ENCODE measurements at regions not wholly inside any gene's neighbourhood (a gene's known extent, or its start where the extent isn't known, plus 50 kb on each side); places are given as distances from the start of the nearest gene placed in this dataset.

- POLR2A ChIA-PET: no interaction called here
- ATAC-seq: peak; percentile 78
- Mint-ChIP-seq H3K27me3 (ENCODE audit: low read depth) (no peaks in the 10 kb centered on the region), H3K4me1 (peaks cover 3% of the 10 kb centered on the region), H3K4me3 (no peak overlapping the region), H3K36me3 (no peaks in the 10 kb centered on the region), H3K9me3 (no peaks in the 10 kb centered on the region), H3K27ac (no peak overlapping the region; the same call in 1 of the 2 replicates)
- TF ChIP-seq JAZF1 (CRISPR knock-in tag; IDR thresholded peaks at IDR 0.05) (no peak), ZNF425 (CRISPR knock-in tag; conservative IDR thresholded peaks at IDR 0.05) (no peak), ZNF138 (CRISPR knock-in tag; conservative IDR thresholded peaks at IDR 0.05) (no peak), SP1 (CRISPR knock-in tag; conservative IDR thresholded peaks at IDR 0.05) (no peak), EMX1 (CRISPR knock-in tag; IDR thresholded peaks at IDR 0.05) (no peak)
- TF ChIP-seq, protein P1, sequence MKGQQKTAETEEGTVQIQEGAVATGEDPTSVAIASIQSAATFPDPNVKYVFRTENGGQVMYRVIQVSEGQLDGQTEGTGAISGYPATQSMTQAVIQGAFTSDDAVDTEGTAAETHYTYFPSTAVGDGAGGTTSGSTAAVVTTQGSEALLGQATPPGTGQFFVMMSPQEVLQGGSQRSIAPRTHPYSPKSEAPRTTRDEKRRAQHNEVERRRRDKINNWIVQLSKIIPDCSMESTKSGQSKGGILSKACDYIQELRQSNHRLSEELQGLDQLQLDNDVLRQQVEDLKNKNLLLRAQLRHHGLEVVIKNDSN (CRISPR knock-in tag; IDR thresholded peaks at IDR 0.05): no peak
- TF ChIP-seq, protein P2, sequence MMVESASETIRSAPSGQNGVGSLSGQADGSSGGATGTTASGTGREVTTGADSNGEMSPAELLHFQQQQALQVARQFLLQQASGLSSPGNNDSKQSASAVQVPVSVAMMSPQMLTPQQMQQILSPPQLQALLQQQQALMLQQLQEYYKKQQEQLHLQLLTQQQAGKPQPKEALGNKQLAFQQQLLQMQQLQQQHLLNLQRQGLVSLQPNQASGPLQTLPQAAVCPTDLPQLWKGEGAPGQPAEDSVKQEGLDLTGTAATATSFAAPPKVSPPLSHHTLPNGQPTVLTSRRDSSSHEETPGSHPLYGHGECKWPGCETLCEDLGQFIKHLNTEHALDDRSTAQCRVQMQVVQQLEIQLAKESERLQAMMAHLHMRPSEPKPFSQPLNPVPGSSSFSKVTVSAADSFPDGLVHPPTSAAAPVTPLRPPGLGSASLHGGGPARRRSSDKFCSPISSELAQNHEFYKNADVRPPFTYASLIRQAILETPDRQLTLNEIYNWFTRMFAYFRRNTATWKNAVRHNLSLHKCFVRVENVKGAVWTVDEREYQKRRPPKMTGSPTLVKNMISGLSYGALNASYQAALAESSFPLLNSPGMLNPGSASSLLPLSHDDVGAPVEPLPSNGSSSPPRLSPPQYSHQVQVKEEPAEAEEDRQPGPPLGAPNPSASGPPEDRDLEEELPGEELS (CRISPR knock-in tag; IDR thresholded peaks at IDR 0.05): no peak
- TF ChIP-seq, protein P3, sequence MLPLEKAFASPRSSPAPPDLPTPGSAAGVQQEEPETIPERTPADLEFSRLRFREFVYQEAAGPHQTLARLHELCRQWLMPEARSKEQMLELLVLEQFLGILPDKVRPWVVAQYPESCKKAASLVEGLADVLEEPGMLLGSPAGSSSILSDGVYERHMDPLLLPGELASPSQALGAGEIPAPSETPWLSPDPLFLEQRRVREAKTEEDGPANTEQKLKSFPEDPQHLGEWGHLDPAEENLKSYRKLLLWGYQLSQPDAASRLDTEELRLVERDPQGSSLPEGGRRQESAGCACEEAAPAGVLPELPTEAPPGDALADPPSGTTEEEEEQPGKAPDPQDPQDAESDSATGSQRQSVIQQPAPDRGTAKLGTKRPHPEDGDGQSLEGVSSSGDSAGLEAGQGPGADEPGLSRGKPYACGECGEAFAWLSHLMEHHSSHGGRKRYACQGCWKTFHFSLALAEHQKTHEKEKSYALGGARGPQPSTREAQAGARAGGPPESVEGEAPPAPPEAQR (CRISPR knock-in tag; IDR thresholded peaks at IDR 0.05): no peak
- TF ChIP-seq, protein P4, sequence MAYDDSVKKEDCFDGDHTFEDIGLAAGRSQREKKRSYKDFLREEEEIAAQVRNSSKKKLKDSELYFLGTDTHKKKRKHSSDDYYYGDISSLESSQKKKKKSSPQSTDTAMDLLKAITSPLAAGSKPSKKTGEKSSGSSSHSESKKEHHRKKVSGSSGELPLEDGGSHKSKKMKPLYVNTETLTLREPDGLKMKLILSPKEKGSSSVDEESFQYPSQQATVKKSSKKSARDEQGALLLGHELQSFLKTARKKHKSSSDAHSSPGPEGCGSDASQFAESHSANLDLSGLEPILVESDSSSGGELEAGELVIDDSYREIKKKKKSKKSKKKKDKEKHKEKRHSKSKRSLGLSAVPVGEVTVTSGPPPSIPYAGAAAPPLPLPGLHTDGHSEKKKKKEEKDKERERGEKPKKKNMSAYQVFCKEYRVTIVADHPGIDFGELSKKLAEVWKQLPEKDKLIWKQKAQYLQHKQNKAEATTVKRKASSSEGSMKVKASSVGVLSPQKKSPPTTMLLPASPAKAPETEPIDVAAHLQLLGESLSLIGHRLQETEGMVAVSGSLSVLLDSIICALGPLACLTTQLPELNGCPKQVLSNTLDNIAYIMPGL (CRISPR knock-in tag; IDR thresholded peaks at IDR 0.05): no peak
- DNase-seq (ENCODE audit: low spot score): no peak
- CTCF ChIA-PET: no interaction called here
These were observed 212.7 kb downstream of the PTBP2 start for GRCh38 chr1:96934282-96934681.

- ATAC-seq: no peak
- Mint-ChIP-seq H3K9me3 (peaks cover 3% of the 10 kb centered on the region; the same call in 1 of the 2 replicates), H3K27me3 (ENCODE audit: low read depth) (no peaks in the 10 kb centered on the region), H3K4me1 (no peaks in the 10 kb centered on the region), H3K36me3 (no peaks in the 10 kb centered on the region), H3K27ac (no peak overlapping the region), H3K4me3 (no peak overlapping the region)
- POLR2A ChIA-PET: no interaction called here
- CTCF ChIA-PET: no interaction called here
- no peak for DNase-seq (ENCODE audit: low spot score)
- no peak for TF ChIP-seq ZNF416 (CRISPR knock-in tag; IDR thresholded peaks at IDR 0.05)
- no peak for TF ChIP-seq ZNF219 (CRISPR knock-in tag; IDR thresholded peaks at IDR 0.05; ENCODE audit: borderline replicate concordance)
- no peak for TF ChIP-seq ZBTB21 (CRISPR knock-in tag; IDR thresholded peaks at IDR 0.05; ENCODE audit: borderline replicate concordance)
- TF ChIP-seq, protein P5, sequence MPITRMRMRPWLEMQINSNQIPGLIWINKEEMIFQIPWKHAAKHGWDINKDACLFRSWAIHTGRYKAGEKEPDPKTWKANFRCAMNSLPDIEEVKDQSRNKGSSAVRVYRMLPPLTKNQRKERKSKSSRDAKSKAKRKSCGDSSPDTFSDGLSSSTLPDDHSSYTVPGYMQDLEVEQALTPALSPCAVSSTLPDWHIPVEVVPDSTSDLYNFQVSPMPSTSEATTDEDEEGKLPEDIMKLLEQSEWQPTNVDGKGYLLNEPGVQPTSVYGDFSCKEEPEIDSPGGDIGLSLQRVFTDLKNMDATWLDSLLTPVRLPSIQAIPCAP (CRISPR knock-in tag; IDR thresholded peaks at IDR 0.05): no peak
- no peak for TF ChIP-seq PRRX2 (CRISPR knock-in tag; IDR thresholded peaks at IDR 0.05)
- no peak for TF ChIP-seq USF2 (CRISPR knock-in tag; IDR thresholded peaks at IDR 0.05)
- TF ChIP-seq NR3C1 (CRISPR knock-in tag; conservative IDR thresholded peaks at IDR 0.05; ENCODE audit: low read depth): no peak
- no peak for TF ChIP-seq ZNF121 (CRISPR knock-in tag; IDR thresholded peaks at IDR 0.05)
- TF ChIP-seq NFYB (CRISPR knock-in tag; conservative IDR thresholded peaks at IDR 0.05; ENCODE audit: low read depth): no peak
- no peak for TF ChIP-seq ZNF512 (CRISPR knock-in tag; IDR thresholded peaks at IDR 0.05; ENCODE audit: borderline replicate concordance)
- no peak for TF ChIP-seq SOX15 (CRISPR knock-in tag; IDR thresholded peaks at IDR 0.05)
- no peak for TF ChIP-seq ZNF317 (CRISPR knock-in tag; IDR thresholded peaks at IDR 0.05; ENCODE audit: borderline replicate concordance, low read depth)
- TF ChIP-seq ZNF263 (CRISPR knock-in tag; IDR thresholded peaks at IDR 0.05; ENCODE audit: low read depth): no peak
- TF ChIP-seq, protein P6, sequence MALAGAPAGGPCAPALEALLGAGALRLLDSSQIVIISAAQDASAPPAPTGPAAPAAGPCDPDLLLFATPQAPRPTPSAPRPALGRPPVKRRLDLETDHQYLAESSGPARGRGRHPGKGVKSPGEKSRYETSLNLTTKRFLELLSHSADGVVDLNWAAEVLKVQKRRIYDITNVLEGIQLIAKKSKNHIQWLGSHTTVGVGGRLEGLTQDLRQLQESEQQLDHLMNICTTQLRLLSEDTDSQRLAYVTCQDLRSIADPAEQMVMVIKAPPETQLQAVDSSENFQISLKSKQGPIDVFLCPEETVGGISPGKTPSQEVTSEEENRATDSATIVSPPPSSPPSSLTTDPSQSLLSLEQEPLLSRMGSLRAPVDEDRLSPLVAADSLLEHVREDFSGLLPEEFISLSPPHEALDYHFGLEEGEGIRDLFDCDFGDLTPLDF (CRISPR knock-in tag; IDR thresholded peaks at IDR 0.05): no peak
These were observed 223.0 kb downstream of the PTBP2 start for GRCh38 chr1:96944432-96945092.

Data from WTC11 (cell line).